ENCODE measurements at regions not wholly inside any gene's neighbourhood (a gene's known extent, or its start where the extent isn't known, plus 50 kb on each side); places are given as distances from the start of the nearest gene placed in this dataset.

DNA sequence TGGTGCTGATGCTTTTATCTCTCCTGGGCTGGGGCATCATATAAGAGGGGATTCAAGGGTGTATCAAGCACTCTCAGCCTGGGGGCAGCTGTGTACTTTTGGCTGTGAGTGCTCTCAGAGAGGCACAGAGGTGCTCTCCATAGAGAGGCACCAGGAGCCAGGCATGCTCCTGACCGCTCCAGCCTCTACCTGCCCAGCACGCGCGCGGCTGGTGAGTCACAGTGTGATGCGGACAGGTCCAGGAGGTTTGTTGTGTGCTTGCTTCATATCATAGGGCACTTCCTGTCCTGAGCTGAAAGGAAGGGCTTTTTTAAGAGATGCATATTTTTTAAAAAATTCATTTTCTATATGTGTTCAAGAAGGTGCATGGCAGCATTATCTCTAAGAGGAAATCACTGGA lies 93.6 kb upstream of the BCAR3 start:
- CTCF ChIA-PET, result interaction anchor here (0.8 to 2.6 kb wide), 3 partner anchors 24 to 146 kb away, joined by 4 to 7 read pairs (median 4); no protein-coding TSS in a partner anchor
- TF ChIP-seq JUND (IDR thresholded peaks at IDR 0.05; ENCODE audit: low read depth, low read length), result no peak
- TF ChIP-seq EED (IDR thresholded peaks at IDR 0.05; ENCODE audit: low read depth), result no peak
- TF ChIP-seq, protein P1, sequence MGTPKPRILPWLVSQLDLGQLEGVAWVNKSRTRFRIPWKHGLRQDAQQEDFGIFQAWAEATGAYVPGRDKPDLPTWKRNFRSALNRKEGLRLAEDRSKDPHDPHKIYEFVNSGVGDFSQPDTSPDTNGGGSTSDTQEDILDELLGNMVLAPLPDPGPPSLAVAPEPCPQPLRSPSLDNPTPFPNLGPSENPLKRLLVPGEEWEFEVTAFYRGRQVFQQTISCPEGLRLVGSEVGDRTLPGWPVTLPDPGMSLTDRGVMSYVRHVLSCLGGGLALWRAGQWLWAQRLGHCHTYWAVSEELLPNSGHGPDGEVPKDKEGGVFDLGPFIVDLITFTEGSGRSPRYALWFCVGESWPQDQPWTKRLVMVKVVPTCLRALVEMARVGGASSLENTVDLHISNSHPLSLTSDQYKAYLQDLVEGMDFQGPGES (IDR thresholded peaks at IDR 0.05), result no peak
- no peak for TF ChIP-seq SUZ12 (IDR thresholded peaks at IDR 0.05; ENCODE audit: unreplicated experiment)
- TF ChIP-seq ZNF274 (IDR thresholded peaks at IDR 0.05; ENCODE audit: insufficient read depth, insufficient read length), result no peak
- TF ChIP-seq SMAD5 (IDR thresholded peaks at IDR 0.05; ENCODE audit: low read depth), result no peak
- TF ChIP-seq BMI1 (IDR thresholded peaks at IDR 0.05; ENCODE audit: borderline replicate concordance), result no peak
- no peak for TF ChIP-seq NR2C1 (IDR thresholded peaks at IDR 0.05)
- TF ChIP-seq BACH1 (IDR thresholded peaks at IDR 0.05; ENCODE audit: borderline replicate concordance), result no peak
- TF ChIP-seq ATF7 (IDR thresholded peaks at IDR 0.05; ENCODE audit: low read depth), result no peak
- TF ChIP-seq NFYB (IDR thresholded peaks at IDR 0.05; ENCODE audit: insufficient read depth, low read depth, low read length), result no peak
- TF ChIP-seq, protein P2, sequence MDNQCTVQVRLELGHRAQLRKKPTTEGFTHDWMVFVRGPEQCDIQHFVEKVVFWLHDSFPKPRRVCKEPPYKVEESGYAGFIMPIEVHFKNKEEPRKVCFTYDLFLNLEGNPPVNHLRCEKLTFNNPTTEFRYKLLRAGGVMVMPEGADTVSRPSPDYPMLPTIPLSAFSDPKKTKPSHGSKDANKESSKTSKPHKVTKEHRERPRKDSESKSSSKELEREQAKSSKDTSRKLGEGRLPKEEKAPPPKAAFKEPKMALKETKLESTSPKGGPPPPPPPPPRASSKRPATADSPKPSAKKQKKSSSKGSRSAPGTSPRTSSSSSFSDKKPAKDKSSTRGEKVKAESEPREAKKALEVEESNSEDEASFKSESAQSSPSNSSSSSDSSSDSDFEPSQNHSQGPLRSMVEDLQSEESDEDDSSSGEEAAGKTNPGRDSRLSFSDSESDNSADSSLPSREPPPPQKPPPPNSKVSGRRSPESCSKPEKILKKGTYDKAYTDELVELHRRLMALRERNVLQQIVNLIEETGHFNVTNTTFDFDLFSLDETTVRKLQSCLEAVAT (IDR thresholded peaks at IDR 0.05), result no peak
- TF ChIP-seq NR2C2 (IDR thresholded peaks at IDR 0.05; ENCODE audit: borderline replicate concordance, control insufficient read depth, insufficient read length, low read depth), result no peak
- TF ChIP-seq, protein P3, sequence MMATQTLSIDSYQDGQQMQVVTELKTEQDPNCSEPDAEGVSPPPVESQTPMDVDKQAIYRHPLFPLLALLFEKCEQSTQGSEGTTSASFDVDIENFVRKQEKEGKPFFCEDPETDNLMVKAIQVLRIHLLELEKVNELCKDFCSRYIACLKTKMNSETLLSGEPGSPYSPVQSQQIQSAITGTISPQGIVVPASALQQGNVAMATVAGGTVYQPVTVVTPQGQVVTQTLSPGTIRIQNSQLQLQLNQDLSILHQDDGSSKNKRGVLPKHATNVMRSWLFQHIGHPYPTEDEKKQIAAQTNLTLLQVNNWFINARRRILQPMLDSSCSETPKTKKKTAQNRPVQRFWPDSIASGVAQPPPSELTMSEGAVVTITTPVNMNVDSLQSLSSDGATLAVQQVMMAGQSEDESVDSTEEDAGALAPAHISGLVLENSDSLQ (IDR thresholded peaks at IDR 0.05), result no peak
- TF ChIP-seq, protein P4, sequence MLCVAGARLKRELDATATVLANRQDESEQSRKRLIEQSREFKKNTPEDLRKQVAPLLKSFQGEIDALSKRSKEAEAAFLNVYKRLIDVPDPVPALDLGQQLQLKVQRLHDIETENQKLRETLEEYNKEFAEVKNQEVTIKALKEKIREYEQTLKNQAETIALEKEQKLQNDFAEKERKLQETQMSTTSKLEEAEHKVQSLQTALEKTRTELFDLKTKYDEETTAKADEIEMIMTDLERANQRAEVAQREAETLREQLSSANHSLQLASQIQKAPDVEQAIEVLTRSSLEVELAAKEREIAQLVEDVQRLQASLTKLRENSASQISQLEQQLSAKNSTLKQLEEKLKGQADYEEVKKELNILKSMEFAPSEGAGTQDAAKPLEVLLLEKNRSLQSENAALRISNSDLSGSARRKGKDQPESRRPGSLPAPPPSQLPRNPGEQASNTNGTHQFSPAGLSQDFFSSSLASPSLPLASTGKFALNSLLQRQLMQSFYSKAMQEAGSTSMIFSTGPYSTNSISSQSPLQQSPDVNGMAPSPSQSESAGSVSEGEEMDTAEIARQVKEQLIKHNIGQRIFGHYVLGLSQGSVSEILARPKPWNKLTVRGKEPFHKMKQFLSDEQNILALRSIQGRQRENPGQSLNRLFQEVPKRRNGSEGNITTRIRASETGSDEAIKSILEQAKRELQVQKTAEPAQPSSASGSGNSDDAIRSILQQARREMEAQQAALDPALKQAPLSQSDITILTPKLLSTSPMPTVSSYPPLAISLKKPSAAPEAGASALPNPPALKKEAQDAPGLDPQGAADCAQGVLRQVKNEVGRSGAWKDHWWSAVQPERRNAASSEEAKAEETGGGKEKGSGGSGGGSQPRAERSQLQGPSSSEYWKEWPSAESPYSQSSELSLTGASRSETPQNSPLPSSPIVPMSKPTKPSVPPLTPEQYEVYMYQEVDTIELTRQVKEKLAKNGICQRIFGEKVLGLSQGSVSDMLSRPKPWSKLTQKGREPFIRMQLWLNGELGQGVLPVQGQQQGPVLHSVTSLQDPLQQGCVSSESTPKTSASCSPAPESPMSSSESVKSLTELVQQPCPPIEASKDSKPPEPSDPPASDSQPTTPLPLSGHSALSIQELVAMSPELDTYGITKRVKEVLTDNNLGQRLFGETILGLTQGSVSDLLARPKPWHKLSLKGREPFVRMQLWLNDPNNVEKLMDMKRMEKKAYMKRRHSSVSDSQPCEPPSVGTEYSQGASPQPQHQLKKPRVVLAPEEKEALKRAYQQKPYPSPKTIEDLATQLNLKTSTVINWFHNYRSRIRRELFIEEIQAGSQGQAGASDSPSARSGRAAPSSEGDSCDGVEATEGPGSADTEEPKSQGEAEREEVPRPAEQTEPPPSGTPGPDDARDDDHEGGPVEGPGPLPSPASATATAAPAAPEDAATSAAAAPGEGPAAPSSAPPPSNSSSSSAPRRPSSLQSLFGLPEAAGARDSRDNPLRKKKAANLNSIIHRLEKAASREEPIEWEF (IDR thresholded peaks at IDR 0.05; ENCODE audit: insufficient replicate concordance, low read depth, low read length), result no peak
- no peak for TF ChIP-seq DPF2 (IDR thresholded peaks at IDR 0.05)

More for the DNA sequence above, 93.6 kb upstream of the BCAR3 start:
- Histone ChIP-seq H3K9ac (ENCODE audit: control insufficient read depth, insufficient read depth, low read length) (no peak overlapping the region), H3K27ac (ENCODE audit: control insufficient read depth, insufficient read depth) (no peak overlapping the region), H3K4me2 (ENCODE audit: control insufficient read depth, insufficient read depth) (no peak overlapping the region), H3K4me3 (no peak overlapping the region), H3K27me3 (replicated peaks in 1 of 2; ENCODE audit: control insufficient read depth in 2 of 2, insufficient read depth in 2 of 2, low read length in 1 of 2) (no peaks in the 10 kb centered on the region), H4K20me1 (ENCODE audit: control insufficient read depth, insufficient read depth) (no peaks in the 10 kb centered on the region), H3K9me3 (replicated peaks; ENCODE audit: control insufficient read depth, insufficient read depth, low read length) (no peaks in the 10 kb centered on the region; the same call in 2 of the 3 replicates), H3K36me3 (ENCODE audit: control insufficient read depth in 2 of 2, insufficient read depth in 2 of 2, low read length in 1 of 2) (no peaks in the 10 kb centered on the region), H3K4me1 (ENCODE audit: control insufficient read depth, insufficient read depth, low read length) (no peaks in the 10 kb centered on the region), H3K79me2 (ENCODE audit: control insufficient read depth, insufficient read depth, low read length) (no peaks in the 10 kb centered on the region), H2AFZ (ENCODE audit: control insufficient read depth, low read depth, low read length) (no peak overlapping the region)
- intact Hi-C loops (cut with micrococcal nuclease; ENCODE audit: unreplicated experiment), result no loop called here
- FAIRE-seq (no peak), DNase-seq (ENCODE audit: low read depth, low spot score) (no peak), ATAC-seq (no peak)
- RAD21 ChIA-PET (ENCODE audit: unreplicated experiment), result no interaction called here
- WGBS (ENCODE audit: insufficient coverage, insufficient replicate concordance, low lambda C conversion rate, missing lambda C conversion rate), result 88% methylated on average over 6 of the region's 6 CpGs
- in situ Hi-C loops (cut with MboI), result no loop called here
- SMC1A ChIA-PET (ENCODE audit: uncharacterized antibody, unreplicated experiment), result no interaction called here
- POLR2A ChIA-PET, result no interaction called here
- no TSS peak for BruUV-seq (replicated peaks)

Data from GM12878 (cell line).